ENCODE measurements at regions not wholly inside any gene's neighbourhood (a gene's known extent, or its start where the extent isn't known, plus 50 kb on each side); places are given as distances from the start of the nearest gene placed in this dataset.

DNA sequence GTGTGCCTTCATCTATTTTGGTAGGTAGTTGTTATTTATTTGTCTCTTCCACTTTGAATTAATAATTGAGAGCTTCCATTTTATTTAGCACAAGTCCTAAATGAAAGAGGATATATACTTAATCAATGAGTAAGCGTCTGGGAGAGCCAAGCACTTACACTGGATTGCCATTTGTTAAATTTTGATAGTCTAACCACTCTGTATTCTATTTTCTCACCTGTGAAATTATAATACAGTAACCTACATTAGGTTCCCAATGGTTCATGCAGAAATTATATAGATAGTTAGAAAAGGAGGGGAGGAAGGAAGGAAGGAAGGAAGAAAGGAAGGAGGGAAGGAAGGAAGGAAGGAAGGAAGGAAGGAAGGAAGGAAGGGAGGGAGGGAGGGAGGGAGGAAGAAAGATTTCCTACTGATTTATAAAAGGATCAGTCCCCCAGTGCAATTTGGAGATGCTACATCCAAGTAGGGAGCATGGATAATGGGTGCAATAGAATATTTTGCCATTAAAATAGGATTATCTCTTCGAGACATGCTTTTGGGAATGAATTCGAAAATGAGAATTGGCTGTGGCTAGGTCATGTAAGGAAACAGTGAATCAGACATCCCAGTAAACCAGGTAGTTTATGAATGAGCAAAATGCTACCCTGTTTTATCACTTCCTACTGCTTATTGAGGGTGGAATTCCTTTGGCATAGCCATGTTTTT lies 239.8 kb downstream of the PCDH7 start:
- TF ChIP-seq, protein P1, sequence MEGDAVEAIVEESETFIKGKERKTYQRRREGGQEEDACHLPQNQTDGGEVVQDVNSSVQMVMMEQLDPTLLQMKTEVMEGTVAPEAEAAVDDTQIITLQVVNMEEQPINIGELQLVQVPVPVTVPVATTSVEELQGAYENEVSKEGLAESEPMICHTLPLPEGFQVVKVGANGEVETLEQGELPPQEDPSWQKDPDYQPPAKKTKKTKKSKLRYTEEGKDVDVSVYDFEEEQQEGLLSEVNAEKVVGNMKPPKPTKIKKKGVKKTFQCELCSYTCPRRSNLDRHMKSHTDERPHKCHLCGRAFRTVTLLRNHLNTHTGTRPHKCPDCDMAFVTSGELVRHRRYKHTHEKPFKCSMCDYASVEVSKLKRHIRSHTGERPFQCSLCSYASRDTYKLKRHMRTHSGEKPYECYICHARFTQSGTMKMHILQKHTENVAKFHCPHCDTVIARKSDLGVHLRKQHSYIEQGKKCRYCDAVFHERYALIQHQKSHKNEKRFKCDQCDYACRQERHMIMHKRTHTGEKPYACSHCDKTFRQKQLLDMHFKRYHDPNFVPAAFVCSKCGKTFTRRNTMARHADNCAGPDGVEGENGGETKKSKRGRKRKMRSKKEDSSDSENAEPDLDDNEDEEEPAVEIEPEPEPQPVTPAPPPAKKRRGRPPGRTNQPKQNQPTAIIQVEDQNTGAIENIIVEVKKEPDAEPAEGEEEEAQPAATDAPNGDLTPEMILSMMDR (IDR thresholded peaks at IDR 0.05) = no peak
- no peak for TF ChIP-seq POLR2A (IDR thresholded peaks at IDR 0.05)
- Histone ChIP-seq H3K27me3 (no peaks in the 10 kb centered on the region), H3K9me3 (no peaks in the 10 kb centered on the region), H3K4me1 (no peaks in the 10 kb centered on the region), H3K36me3 (no peaks in the 10 kb centered on the region), H3K4me3 (no peak overlapping the region), H3K27ac (no peak overlapping the region)
- ATAC-seq = no peak
- no peak for DNase-seq
- WGBS (ENCODE audit: insufficient coverage, low coverage, low lambda C conversion rate, missing lambda C conversion rate) = 31% methylated on average over 3 of the region's 3 CpGs
- intact Hi-C loops (cut with DNase I) = no loop called here

DNA sequence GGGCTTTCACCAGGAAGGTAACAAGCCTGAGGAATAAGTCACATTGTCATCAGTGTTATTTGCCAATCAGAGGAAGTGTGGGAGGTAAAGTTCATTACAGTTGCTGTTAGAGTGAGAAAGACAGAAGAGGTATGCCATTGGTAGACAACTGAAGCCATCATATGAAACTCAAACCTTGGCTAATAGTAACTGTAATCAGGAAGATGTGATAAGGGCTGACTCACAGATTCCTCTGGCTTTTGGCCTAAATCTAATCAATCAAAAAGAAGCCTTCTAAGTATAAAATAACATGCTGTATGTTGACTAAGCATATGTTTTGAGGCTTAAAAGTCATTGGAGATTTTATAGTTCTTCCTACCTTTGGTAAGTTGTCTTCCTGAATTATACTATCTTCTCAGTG lies 242.8 kb downstream of the PCDH7 start:
- no peak for TF ChIP-seq POLR2A (IDR thresholded peaks at IDR 0.05)
- TF ChIP-seq, protein P1 (IDR thresholded peaks at IDR 0.05) = no peak
- ATAC-seq (no peak), DNase-seq (no peak)
- intact Hi-C loops (cut with DNase I) = no loop called here
- Histone ChIP-seq H3K27ac (no peak overlapping the region), H3K4me1 (no peaks in the 10 kb centered on the region), H3K27me3 (no peaks in the 10 kb centered on the region), H3K9me3 (no peaks in the 10 kb centered on the region), H3K4me3 (no peak overlapping the region), H3K36me3 (no peaks in the 10 kb centered on the region)

DNA sequence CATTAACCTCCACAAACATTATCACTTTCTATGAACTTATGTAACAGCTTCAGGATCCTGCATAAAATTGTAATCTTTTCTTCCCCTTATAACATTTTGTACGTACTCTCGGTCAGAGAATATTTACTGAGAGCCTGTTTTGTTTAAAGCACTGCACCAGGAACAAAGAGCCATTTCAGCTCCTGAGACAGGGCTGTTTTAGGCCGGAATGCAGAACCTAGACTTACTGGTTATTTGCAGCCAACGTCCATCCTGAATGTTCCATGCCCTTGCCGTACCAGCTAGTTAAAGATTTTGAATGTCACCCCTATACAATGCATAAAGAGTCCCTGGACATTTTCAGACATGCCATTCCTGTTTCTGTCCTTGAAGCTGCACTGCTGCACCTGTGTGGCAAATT lies 248.8 kb downstream of the PCDH7 start:
- DNase-seq (no peak), ATAC-seq (no peak)
- intact Hi-C loops (cut with DNase I) = no loop called here
- 9% methylated on average over 5 of the region's 5 CpGs for WGBS (ENCODE audit: insufficient coverage, low coverage, low lambda C conversion rate, missing lambda C conversion rate)
- Histone ChIP-seq H3K27me3 (no peaks in the 10 kb centered on the region), H3K36me3 (no peaks in the 10 kb centered on the region), H3K4me1 (no peaks in the 10 kb centered on the region), H3K9me3 (no peaks in the 10 kb centered on the region), H3K27ac (no peak overlapping the region), H3K4me3 (no peak overlapping the region)
- TF ChIP-seq, protein P1 (IDR thresholded peaks at IDR 0.05) = no peak
- no peak for TF ChIP-seq POLR2A (IDR thresholded peaks at IDR 0.05)

DNA sequence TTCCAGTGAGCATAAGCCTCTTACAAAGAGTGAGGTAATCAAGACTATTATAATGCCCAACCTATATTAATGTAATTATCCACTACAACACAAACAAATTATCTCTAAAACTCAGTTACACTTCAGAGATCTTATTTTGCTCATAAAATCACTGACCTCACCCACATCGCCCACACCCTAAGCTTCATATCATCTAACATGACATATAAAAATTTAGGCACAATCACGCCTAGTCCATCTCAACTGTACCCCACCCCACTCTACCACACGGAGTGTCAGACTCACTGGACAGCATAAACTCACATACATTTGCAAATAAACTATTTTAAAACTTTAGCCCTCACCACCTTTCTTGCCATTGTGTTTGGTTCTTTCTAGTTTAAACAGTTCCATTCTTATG lies 252.4 kb downstream of the PCDH7 start:
- no peaks in the 10 kb centered on the region for H3K9me3 ChIP-seq
- ATAC-seq (no peak), DNase-seq (no peak)
- WGBS (ENCODE audit: insufficient coverage, low coverage, low lambda C conversion rate, missing lambda C conversion rate) = 48% methylated on average over 3 of the region's 3 CpGs
- no peak overlapping the region for H3K27ac ChIP-seq
- H3K36me3 ChIP-seq = no peaks in the 10 kb centered on the region
- intact Hi-C loops (cut with DNase I) = no loop called here
- H3K4me3 ChIP-seq = no peak overlapping the region
- TF ChIP-seq, protein P1 (IDR thresholded peaks at IDR 0.05) = no peak
- no peak for TF ChIP-seq POLR2A (IDR thresholded peaks at IDR 0.05)
- no peaks in the 10 kb centered on the region for H3K4me1 ChIP-seq
- no peaks in the 10 kb centered on the region for H3K27me3 ChIP-seq

DNA sequence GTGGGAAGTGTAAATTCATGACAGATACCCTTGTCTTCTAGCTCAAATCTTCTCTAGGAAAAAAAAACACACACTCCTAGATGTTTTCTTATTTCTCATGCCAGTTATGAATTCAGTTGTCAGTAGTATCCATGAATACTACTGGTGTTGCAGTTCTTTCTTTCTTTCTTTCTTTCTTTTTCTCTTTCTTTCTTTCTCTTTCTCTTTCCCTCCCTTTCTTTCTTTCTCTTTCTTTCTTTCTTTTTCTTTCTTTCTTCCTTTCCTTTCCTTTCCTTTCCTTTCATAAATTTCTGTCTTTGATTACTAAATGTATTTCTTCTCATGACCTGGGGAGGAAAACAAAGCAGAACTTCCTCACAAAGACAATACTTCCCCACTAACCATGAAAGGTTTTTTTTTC lies 253.8 kb downstream of the PCDH7 start:
- Histone ChIP-seq H3K36me3 (no peaks in the 10 kb centered on the region), H3K27me3 (no peaks in the 10 kb centered on the region), H3K4me1 (no peaks in the 10 kb centered on the region), H3K27ac (no peak overlapping the region), H3K9me3 (no peaks in the 10 kb centered on the region), H3K4me3 (no peak overlapping the region)
- no peak for TF ChIP-seq POLR2A (IDR thresholded peaks at IDR 0.05)
- TF ChIP-seq, protein P1 (IDR thresholded peaks at IDR 0.05) = no peak
- no peak for ATAC-seq
- no peak for DNase-seq
- intact Hi-C loops (cut with DNase I) = no loop called here

Measured in right lobe of liver (tissue), 6 donors.